ENCODE measurements at regions not wholly inside any gene's neighbourhood (a gene's known extent, or its start where the extent isn't known, plus 50 kb on each side); places are given as distances from the start of the nearest gene placed in this dataset.

DNA sequence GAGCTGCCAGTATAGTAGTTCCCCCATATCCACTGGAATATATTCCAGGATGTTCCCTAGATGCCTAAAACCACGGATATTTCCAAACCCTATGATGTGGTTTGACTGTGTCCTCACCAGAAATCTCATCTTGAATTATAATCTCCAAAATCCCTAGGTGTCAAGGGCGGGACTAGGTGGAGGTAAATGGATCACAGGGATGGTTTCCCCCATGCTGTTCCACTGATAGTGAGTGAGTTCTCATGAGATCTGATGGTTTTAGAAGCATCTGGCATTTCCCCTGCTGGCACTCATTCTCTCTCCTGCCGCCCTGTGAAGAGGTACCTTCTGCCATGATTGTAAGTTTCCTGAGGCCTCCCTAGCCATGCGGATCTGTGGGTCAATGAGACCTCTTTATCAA, 168.6 kb downstream of the MAF start:
- no peak for TF ChIP-seq ZNF747 (tag by site-specific recombination; IDR thresholded peaks at IDR 0.05)
- TF ChIP-seq PRDM4 (tag by site-specific recombination; IDR thresholded peaks at IDR 0.05) = no peak
- TF ChIP-seq YY2 (tag by site-specific recombination; IDR thresholded peaks at IDR 0.05) = no peak
- no peak for TF ChIP-seq CTCF (tag by site-specific recombination; IDR thresholded peaks at IDR 0.05)
- TF ChIP-seq ZNF324 (tag by site-specific recombination; IDR thresholded peaks at IDR 0.05) = no peak
- TF ChIP-seq YY1 (tag by site-specific recombination; IDR thresholded peaks at IDR 0.05) = no peak
- TF ChIP-seq REST (tag by site-specific recombination; IDR thresholded peaks at IDR 0.05) = no peak
- TF ChIP-seq, protein P1, sequence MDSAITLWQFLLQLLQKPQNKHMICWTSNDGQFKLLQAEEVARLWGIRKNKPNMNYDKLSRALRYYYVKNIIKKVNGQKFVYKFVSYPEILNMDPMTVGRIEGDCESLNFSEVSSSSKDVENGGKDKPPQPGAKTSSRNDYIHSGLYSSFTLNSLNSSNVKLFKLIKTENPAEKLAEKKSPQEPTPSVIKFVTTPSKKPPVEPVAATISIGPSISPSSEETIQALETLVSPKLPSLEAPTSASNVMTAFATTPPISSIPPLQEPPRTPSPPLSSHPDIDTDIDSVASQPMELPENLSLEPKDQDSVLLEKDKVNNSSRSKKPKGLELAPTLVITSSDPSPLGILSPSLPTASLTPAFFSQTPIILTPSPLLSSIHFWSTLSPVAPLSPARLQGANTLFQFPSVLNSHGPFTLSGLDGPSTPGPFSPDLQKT (IDR thresholded peaks at IDR 0.05; ENCODE audit: borderline replicate concordance, low read depth, low read length) = no peak
- no peak for TF ChIP-seq ZNF561 (tag by site-specific recombination; IDR thresholded peaks at IDR 0.05; ENCODE audit: borderline replicate concordance)
- no peak for TF ChIP-seq ZNF354C (tag by site-specific recombination; IDR thresholded peaks at IDR 0.05; ENCODE audit: borderline replicate concordance, low read depth)

Data from HEK293 (cell line).